ENCODE measurements at regions not wholly inside any gene's neighbourhood (a gene's known extent, or its start where the extent isn't known, plus 50 kb on each side); places are given as distances from the start of the nearest gene placed in this dataset.

GRCh38 chr6:170006900-170007467 lies 255.6 kb downstream of the ERMARD start:
- no peak for TF ChIP-seq SIN3A (IDR thresholded peaks at IDR 0.05; ENCODE audit: borderline replicate concordance, insufficient read depth, low read length)
- TF ChIP-seq POLR2AphosphoS5 (IDR thresholded peaks at IDR 0.05; ENCODE audit: low read depth, low read length), result no peak
- no peak for TF ChIP-seq REST (IDR thresholded peaks at IDR 0.05; ENCODE audit: insufficient read depth in 1 of 2, low read depth in 2 of 2, low read length in 2 of 2)
- TF ChIP-seq TAF1 (IDR thresholded peaks at IDR 0.05; ENCODE audit: borderline replicate concordance, insufficient read depth, low read length), result no peak
